GM12872 (cell line): ENCODE measurements at regions not wholly inside any gene's neighbourhood (a gene's known extent, or its start where the extent isn't known, plus 50 kb on each side); places are given as distances from the start of the nearest gene placed in this dataset.

Source experiments
- TF ChIP-seq, protein P1 (sequence below): IDR thresholded peaks from 3 replicates; pipeline ENCODE4 v1.5.1; 2011; ENCODE audit warnings: low read depth, mild to moderate bottlenecking, low read length, moderate library complexity; ENCODE audit not compliant: insufficient read depth

GRCh38 chr6:47375426-47375825 lies 65.7 kb upstream of the TNFRSF21 start:
- TF ChIP-seq, protein P1, sequence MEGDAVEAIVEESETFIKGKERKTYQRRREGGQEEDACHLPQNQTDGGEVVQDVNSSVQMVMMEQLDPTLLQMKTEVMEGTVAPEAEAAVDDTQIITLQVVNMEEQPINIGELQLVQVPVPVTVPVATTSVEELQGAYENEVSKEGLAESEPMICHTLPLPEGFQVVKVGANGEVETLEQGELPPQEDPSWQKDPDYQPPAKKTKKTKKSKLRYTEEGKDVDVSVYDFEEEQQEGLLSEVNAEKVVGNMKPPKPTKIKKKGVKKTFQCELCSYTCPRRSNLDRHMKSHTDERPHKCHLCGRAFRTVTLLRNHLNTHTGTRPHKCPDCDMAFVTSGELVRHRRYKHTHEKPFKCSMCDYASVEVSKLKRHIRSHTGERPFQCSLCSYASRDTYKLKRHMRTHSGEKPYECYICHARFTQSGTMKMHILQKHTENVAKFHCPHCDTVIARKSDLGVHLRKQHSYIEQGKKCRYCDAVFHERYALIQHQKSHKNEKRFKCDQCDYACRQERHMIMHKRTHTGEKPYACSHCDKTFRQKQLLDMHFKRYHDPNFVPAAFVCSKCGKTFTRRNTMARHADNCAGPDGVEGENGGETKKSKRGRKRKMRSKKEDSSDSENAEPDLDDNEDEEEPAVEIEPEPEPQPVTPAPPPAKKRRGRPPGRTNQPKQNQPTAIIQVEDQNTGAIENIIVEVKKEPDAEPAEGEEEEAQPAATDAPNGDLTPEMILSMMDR: no peak

DNA sequence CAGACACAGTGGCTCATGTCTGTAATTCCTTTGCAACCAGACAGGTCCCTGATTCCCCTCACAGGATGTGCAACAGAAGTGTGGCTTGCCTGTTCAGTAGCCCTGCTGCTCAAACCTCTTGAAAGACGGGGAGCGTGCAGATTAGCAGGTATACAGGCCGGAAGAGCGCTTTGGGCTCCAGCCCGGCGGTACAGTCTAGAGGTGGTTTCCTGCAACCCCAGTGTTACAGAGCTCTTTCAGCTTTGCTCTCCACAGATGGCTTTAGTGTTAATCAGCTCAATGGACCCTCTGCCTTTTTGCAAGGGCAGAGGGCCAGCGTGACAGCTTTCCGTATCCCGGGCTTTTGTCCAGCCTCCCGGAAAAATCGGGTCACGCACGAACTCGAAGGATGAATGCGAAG lies 67.2 kb upstream of the TNFRSF21 start:
- TF ChIP-seq, protein P1: no peak

GRCh38 chr6:47377971-47378370 lies 68.3 kb upstream of the TNFRSF21 start:
- TF ChIP-seq, protein P1: no peak

- TF ChIP-seq, protein P1: no peak
Observed at GRCh38 chr6:47379328-47379727, 69.6 kb upstream of the TNFRSF21 start.

- TF ChIP-seq, protein P1: no peak
Observed at GRCh38 chr6:47380251-47380650, 70.5 kb upstream of the TNFRSF21 start.

- TF ChIP-seq, protein P1: no peak
Observed at GRCh38 chr6:47381036-47381435, 71.3 kb upstream of the TNFRSF21 start.

GRCh38 chr6:47383360-47383759 lies 73.7 kb upstream of the TNFRSF21 start:
- TF ChIP-seq, protein P1: no peak

DNA sequence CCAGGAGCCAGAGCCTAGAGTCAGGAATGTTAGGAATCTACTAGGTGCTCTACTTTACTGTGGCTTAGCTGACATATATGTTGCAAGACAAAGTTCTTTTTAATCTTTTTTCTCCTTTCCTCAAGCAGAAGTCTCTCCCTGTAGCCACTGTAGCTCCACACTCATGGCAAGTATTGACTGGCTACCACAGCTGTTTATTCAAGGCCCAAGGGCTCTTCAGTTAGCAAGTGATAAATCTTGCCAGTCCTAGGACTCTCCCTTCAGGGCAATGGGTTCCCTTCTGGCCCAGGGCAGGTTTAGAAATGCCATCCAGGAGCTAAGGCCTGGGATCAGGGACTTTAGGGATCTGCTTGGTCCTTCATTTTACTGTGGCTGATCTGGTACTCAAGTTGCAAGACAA lies 82.0 kb upstream of the TNFRSF21 start:
- TF ChIP-seq, protein P1: no peak
